ENCODE measurements at regions not wholly inside any gene's neighbourhood (a gene's known extent, or its start where the extent isn't known, plus 50 kb on each side); places are given as distances from the start of the nearest gene placed in this dataset.

DNA sequence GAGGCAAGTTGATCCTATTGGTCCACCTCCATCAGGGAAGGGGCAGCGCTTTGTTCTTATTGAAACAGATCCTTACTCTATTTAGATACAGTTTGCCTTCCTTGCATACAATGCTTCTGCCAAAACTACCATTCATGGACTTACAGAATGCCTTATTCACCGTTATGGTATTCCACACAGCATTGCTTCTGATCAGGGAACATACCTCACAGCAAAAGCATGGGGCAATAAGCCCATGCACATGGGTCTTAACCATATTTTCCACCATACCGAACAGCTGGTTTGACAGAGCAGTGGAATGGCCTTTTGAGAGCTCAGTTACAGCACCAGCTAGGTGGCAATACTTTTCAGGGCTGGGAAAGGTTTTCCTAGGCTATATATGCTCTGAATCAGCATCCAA, 544.8 kb upstream of the ADGRL4 start:
- TF ChIP-seq, protein P1, sequence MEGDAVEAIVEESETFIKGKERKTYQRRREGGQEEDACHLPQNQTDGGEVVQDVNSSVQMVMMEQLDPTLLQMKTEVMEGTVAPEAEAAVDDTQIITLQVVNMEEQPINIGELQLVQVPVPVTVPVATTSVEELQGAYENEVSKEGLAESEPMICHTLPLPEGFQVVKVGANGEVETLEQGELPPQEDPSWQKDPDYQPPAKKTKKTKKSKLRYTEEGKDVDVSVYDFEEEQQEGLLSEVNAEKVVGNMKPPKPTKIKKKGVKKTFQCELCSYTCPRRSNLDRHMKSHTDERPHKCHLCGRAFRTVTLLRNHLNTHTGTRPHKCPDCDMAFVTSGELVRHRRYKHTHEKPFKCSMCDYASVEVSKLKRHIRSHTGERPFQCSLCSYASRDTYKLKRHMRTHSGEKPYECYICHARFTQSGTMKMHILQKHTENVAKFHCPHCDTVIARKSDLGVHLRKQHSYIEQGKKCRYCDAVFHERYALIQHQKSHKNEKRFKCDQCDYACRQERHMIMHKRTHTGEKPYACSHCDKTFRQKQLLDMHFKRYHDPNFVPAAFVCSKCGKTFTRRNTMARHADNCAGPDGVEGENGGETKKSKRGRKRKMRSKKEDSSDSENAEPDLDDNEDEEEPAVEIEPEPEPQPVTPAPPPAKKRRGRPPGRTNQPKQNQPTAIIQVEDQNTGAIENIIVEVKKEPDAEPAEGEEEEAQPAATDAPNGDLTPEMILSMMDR (IDR thresholded peaks at IDR 0.05; ENCODE audit: low read length): no peak
- no peak for TF ChIP-seq EZH2 (IDR thresholded peaks at IDR 0.05; ENCODE audit: borderline replicate concordance, low read length)
